ENCODE measurements at regions not wholly inside any gene's neighbourhood (a gene's known extent, or its start where the extent isn't known, plus 50 kb on each side); places are given as distances from the start of the nearest gene placed in this dataset.

DNA sequence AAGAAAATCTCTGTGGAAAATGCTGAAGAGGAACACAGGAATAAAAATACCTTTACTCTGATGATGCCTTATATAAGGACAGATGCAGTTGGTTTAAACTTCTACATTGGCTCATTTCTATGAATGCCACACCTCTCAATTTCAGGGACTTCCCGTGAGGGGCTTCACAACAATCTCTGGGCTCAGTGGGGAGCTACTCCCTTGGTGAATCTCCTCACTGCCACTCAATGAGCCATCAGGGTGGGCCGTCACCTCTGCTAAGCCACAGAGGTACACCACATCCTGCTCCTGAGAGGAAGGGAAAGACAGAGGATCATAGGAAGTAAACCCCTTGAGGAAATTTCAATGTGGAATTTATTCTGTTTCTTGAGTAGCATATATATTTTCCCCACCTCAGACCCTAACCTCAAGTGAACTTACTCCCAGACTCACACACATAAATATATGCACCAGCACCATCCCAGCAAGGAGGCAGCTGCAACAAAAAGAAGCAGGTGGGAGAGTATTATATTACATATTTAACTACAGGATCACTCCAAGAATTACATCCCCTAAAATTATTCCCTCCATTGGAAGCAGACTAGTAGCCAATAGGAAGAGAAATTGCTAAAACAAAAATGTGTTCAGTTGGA lies 63.3 kb upstream of the PRSS1 start:
- CTCF ChIA-PET, result no interaction called here
- intact Hi-C loops (cut with micrococcal nuclease; ENCODE audit: unreplicated experiment), result no loop called here
- Histone ChIP-seq H3K4me3 (ENCODE audit: low read depth, low read length, poor library complexity, severe bottlenecking) (no peak overlapping the region), H3K36me3 (ENCODE audit: insufficient read depth, low read length, poor library complexity, severe bottlenecking) (no peaks in the 10 kb centered on the region), H3K27ac (ENCODE audit: low read depth, low read length, poor library complexity, severe bottlenecking) (no peak overlapping the region), H3K4me1 (ENCODE audit: insufficient read depth, low read length, poor library complexity, severe bottlenecking) (no peaks in the 10 kb centered on the region), H3K9me3 (ENCODE audit: low read depth, low read length, poor library complexity, severe bottlenecking) (no peaks in the 10 kb centered on the region), H3K27me3 (replicated peaks; ENCODE audit: insufficient read depth, low read depth, low read length, poor library complexity) (no peaks in the 10 kb centered on the region)
- DNase-seq (ENCODE audit: low spot score), result no peak
- TF ChIP-seq EZH2 (IDR thresholded peaks at IDR 0.05; ENCODE audit: borderline replicate concordance, low read depth, low read length, poor library complexity, severe bottlenecking), result no peak
- TF ChIP-seq, protein P1, sequence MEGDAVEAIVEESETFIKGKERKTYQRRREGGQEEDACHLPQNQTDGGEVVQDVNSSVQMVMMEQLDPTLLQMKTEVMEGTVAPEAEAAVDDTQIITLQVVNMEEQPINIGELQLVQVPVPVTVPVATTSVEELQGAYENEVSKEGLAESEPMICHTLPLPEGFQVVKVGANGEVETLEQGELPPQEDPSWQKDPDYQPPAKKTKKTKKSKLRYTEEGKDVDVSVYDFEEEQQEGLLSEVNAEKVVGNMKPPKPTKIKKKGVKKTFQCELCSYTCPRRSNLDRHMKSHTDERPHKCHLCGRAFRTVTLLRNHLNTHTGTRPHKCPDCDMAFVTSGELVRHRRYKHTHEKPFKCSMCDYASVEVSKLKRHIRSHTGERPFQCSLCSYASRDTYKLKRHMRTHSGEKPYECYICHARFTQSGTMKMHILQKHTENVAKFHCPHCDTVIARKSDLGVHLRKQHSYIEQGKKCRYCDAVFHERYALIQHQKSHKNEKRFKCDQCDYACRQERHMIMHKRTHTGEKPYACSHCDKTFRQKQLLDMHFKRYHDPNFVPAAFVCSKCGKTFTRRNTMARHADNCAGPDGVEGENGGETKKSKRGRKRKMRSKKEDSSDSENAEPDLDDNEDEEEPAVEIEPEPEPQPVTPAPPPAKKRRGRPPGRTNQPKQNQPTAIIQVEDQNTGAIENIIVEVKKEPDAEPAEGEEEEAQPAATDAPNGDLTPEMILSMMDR (conservative IDR thresholded peaks at IDR 0.05; ENCODE audit: low read depth, low read length), result no peak
- POLR2A ChIA-PET (ENCODE audit: low non-redundant PET), result no interaction called here
- no TSS peak for BruUV-seq (replicated peaks)

DNA sequence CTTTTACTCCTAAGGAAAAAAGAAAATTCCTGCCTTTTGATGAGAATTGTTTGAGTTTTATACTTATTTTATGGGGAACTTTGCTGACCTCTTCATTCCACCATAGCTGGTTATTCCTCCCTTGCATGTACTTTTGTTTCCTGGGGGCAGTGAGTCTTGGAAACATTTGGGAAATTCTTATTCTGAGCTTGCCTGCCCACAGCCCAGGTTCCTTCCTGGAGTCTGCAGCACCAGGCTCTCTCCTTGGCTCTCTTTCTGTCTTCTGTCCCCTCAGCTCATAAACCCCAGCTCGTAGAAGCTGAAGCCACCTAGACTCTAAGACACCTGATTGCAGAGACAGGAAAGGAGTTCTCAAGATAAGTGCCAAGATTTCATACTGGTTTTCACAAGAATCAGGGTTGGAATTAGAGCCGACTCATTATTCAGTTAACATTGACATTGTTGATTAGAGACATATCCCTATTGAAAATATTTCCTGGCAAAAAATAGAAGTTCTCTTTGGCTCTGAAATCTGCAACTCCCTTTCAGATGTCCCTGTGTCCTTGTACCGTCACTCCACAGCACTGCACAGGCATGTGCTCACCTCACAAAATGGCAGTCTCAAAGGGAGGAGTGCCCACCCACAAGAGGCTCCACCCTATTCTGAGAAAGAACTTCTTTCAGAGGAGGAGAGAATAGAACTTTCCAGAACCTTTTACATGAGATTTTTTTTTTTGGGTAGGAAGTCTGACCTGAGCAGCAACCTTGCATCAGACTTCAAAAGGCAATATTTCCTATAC lies 67.8 kb upstream of the PRSS1 start:
- H3K4me1 ChIP-seq (ENCODE audit: insufficient read depth, low read length, poor library complexity, severe bottlenecking), result no peaks in the 10 kb centered on the region
- no peaks in the 10 kb centered on the region for H3K36me3 ChIP-seq (ENCODE audit: insufficient read depth, low read length, poor library complexity, severe bottlenecking)
- intact Hi-C loops (cut with micrococcal nuclease; ENCODE audit: unreplicated experiment), result no loop called here
- no peak overlapping the region for H3K4me3 ChIP-seq (ENCODE audit: low read depth, low read length, poor library complexity, severe bottlenecking)
- no peak overlapping the region for H3K27ac ChIP-seq (ENCODE audit: low read depth, low read length, poor library complexity, severe bottlenecking)
- TF ChIP-seq EZH2 (IDR thresholded peaks at IDR 0.05; ENCODE audit: borderline replicate concordance, low read depth, low read length, poor library complexity, severe bottlenecking), result no peak
- TF ChIP-seq, protein P1 (conservative IDR thresholded peaks at IDR 0.05; ENCODE audit: low read depth, low read length), result no peak
- no peaks in the 10 kb centered on the region for H3K27me3 ChIP-seq (replicated peaks; ENCODE audit: insufficient read depth, low read depth, low read length, poor library complexity)
- CTCF ChIA-PET, result no interaction called here
- peaks cover 6% of the 10 kb centered on the region for H3K9me3 ChIP-seq (ENCODE audit: low read depth, low read length, poor library complexity, severe bottlenecking)
- no TSS peak for BruUV-seq (replicated peaks)
- no peak for DNase-seq (ENCODE audit: low spot score)
- POLR2A ChIA-PET (ENCODE audit: low non-redundant PET), result no interaction called here

DNA sequence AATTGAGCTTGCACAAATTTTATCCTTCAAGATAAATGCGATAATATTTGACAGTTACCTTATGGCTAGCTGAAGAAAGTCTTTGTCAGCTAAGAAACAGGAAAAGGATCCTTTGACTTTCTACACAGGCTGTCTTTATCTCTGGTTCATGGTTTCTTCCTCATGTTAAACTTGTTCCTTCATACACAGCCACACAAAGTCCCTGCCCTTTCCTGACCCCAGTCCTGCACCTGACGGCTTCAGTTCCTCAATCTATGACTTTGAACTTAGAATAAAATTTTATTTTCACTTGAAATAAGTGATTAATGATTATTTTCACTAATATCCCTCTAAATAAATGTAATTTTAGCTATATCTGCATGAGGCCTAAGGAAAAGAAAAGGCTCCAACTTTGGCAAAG lies 77.8 kb upstream of the PRSS1 start:
- no peak for DNase-seq (ENCODE audit: low spot score)
- ChIA-PET CTCF (no interaction called here), POLR2A (ENCODE audit: low non-redundant PET) (no interaction called here)
- Histone ChIP-seq H3K9me3 (ENCODE audit: low read depth, low read length, poor library complexity, severe bottlenecking) (no peaks in the 10 kb centered on the region), H3K4me1 (ENCODE audit: insufficient read depth, low read length, poor library complexity, severe bottlenecking) (no peaks in the 10 kb centered on the region), H3K27ac (ENCODE audit: low read depth, low read length, poor library complexity, severe bottlenecking) (no peak overlapping the region), H3K4me3 (ENCODE audit: low read depth, low read length, poor library complexity, severe bottlenecking) (no peak overlapping the region), H3K36me3 (ENCODE audit: insufficient read depth, low read length, poor library complexity, severe bottlenecking) (no peaks in the 10 kb centered on the region), H3K27me3 (replicated peaks; ENCODE audit: insufficient read depth, low read depth, low read length, poor library complexity) (no peaks in the 10 kb centered on the region)
- BruUV-seq (replicated peaks), result no TSS peak
- intact Hi-C loops (cut with micrococcal nuclease; ENCODE audit: unreplicated experiment), result no loop called here
- TF ChIP-seq, protein P1 (conservative IDR thresholded peaks at IDR 0.05; ENCODE audit: low read depth, low read length), result no peak
- TF ChIP-seq EZH2 (IDR thresholded peaks at IDR 0.05; ENCODE audit: borderline replicate concordance, low read depth, low read length, poor library complexity, severe bottlenecking), result no peak
